CD4-positive, alpha-beta T cell treated with Interleukin-2 at 100 ng/mL for 4 hours (primary cell): ENCODE measurements at regions not wholly inside any gene's neighbourhood (a gene's known extent, or its start where the extent isn't known, plus 50 kb on each side); places are given as distances from the start of the nearest gene placed in this dataset.

Source experiments
- DNase-seq: peaks from one replicate; pipeline ENCODE4 v3.0.0-alpha.2; 2020; ENCODE audit warnings: low spot score

GRCh38 chr6:156725712-156726111 is 51.5 kb upstream of the ARID1B start:
- DNase-seq = no peak

- no peak for DNase-seq
These were observed 56.2 kb upstream of the ARID1B start for GRCh38 chr6:156720691-156721685.

DNA sequence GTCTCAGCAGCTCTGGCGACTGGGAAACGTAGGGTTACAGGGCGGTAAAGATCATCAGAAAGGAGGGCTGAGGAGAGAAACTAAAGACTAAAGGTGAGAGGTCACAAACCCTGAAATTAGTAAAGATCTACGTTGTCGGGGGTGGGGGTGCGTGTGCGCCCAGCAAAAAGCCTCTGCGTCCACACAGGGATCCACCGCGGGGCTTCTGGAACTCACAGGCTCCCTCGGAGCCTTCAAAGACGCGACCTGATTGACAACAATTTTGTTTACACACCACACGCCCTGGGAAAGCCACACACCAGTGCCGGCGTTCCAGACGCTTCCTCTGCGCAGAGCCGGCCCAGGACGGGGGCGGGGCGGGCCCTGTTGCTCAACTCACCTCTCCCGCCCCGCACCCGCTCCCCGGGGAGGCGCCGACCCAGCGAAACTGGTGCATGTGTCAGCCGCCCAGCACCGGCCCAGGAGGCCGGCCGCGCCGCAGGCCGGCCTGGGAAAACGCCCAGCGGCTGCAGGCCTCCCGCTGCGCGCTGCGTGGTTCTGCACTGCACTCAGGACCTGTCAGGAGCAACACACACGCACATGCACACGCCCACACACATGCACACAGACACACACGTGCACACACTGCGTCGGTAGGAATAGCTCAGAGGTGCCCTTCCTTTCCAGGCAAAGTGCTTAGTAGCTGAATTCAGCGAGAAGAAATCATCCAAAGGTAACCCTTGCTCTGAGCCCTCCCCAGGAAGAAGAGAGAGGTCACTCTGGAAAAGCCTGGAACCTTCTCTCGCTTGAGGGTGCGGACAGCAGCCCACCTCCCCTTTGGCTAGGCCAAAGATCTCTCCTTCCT is 57.2 kb upstream of the ARID1B start:
- DNase-seq = peak; percentile 65

DNA sequence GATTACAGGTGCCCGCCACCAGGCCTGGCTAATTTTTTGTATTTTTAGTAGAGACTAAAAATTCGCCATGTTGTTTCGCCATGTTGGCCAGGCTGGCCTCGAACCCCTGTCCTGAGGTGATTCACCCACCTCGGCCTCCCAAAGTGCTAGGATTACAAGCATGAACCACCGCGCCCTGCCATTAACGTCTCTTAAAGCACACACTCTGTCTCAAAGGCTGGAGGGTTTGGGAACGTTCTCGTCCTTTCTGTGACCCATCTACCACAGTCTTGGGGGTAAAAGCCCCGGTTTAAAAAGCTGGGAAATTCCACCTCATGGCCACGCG is 57.8 kb upstream of the ARID1B start:
- no peak for DNase-seq

GRCh38 chr6:156718647-156719394 is 58.4 kb upstream of the ARID1B start:
- DNase-seq = no peak

- DNase-seq = no peak
These were observed 59.6 kb upstream of the ARID1B start for GRCh38 chr6:156717542-156717941.

- DNase-seq = no peak
These were observed 61.3 kb upstream of the ARID1B start for GRCh38 chr6:156715839-156716238.

DNA sequence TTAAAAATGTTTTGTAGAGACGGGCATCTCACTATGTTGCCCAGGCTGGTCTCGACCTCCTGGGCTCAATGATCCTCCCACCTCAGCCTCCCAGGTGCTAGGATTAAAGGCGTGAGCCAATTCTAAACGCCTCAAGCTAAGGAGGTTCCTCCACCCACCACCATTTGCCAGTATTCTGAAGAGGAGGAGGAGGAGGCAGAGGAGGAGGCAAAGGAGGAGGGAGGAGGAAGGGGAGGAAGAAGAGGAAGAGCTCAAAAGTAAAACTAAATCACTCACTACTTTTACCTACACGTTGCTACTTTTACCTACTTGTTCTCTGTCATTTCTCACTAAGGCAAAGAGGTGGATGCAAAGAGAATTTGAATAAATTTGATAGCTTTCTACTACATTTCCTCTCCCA is 63.6 kb upstream of the ARID1B start:
- no peak for DNase-seq

DNA sequence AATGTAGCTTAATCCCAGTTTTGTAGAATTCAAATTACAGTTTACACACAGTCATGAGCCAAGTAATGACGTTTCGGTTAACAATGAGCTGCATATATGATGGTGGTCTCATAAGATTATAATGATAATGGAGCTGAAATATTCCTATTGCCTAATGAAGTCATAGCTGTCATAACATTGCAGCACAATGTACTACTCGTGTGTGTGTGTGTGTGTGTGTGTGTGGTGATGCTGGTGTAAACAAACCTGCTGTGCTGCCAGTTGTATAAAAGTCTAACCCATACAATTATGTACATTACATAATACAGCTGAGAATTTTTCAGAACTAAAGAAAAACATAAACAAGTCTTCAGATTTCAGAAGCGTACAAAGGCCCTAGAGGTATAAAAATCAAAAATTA is 66.7 kb upstream of the ARID1B start:
- no peak for DNase-seq

DNA sequence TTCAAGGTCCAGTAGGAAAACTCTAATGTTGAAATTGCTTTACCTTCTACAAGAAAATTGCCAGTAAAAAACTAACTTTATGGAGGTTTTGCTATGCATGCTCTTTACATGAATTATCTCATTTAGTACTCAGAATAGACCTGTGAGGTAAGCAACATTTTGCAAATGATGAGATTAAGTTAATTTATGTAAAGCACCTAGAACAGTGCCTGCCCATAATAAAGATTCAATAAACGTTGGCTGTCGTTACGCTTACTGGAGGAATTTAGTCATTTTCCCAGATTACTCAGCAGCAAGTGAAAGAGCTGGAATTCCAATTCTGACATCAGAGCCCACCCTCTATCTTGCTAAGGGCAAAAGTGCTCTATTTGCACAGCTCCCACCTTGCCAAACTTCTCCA is 69.4 kb upstream of the ARID1B start:
- DNase-seq = no peak

GRCh38 chr6:156703719-156704118 is 73.5 kb upstream of the ARID1B start:
- DNase-seq = no peak

GRCh38 chr6:156701966-156702365 is 75.2 kb upstream of the ARID1B start:
- DNase-seq = no peak

- DNase-seq = no peak
These were observed 76.6 kb upstream of the ARID1B start for GRCh38 chr6:156700440-156701057.

DNA sequence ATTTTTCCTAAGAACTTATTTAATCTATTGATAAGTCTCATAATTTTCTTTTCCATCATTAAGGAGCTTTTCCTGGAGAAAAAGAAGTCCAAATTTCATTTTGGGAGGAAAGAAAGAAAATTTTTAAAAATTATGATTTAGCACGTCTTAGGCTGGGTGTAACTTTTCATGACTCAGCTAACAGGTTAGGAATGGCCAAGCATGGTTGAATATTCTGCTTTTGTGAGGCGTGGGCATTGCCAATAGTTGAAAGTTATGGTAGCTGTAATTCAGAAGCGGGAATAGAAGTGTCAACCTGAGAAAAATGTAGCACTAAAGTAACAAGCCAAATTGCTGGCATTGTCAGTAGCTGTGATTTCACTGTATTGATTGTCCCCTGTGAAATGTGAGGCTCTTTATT is 77.2 kb upstream of the ARID1B start:
- DNase-seq = no peak

DNA sequence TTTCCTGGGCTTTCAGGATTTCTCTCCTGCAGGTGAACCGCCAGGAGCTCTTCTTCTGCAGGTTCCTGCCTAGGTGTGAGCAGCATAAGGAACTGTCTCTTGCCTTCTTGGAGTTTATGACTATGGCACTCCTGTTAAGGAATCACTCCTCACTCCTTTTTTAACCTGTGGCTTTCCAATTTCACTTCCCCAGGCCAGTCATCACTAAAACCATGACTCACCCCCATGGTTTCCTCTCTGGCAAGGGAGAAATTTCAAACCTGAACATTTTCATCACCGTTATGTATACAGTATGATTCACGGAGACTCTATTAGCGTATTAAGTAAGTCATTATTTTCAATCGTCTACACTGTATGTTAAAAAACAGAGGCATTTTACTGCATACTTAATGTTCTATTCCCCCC is 78.2 kb upstream of the ARID1B start:
- DNase-seq = no peak

- no peak for DNase-seq
These were observed 78.8 kb upstream of the ARID1B start for GRCh38 chr6:156698239-156699016.

DNA sequence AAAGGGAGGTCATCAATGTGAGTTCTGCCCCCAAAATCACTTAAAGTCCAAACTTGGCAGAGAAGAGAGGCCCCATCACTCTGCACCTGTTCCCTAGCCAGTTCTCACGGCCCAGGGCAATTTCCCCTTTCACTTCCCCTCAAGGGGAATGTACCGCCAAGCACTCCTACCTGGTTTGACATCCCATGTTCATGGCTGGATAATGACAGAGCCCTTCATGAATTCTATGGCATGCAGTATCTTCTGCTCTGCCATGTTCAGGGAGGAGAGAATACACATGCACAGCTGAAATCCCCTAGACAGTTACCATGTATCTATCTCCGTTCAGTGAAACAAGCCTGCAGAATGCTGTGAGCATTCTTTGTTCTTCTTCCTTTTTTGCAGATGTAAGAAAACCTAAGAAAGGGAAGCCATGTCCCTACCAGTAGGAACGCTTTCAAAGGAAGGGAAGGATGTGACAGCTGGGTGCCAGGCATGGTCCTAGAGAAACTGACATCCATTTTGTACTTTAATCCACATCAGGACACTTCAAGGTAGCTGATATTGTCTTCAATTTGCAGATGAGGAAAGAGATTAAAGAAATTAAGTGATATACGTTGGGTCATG is 79.8 kb upstream of the ARID1B start:
- no peak for DNase-seq

GRCh38 chr6:156695742-156696141 is 81.4 kb upstream of the ARID1B start:
- DNase-seq = no peak

DNA sequence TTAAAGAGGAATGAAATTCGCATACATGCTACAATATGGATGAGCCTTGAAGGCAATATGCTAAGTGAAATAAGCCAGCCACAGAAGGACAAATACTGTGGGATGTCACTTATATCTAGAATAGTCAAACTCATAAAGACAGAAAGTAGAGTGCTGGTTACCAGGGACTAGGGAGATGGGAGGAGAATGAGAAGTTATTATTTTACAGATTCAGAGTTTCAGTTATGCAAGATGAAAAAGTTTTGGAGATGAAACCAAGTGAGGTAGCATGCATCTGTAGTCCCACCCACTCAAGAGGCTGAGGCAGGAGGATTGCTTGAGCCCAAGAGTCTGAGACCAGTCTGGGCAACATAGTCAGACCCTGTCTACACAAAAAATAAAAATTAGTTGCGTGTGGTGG is 82.5 kb upstream of the ARID1B start:
- no peak for DNase-seq

DNA sequence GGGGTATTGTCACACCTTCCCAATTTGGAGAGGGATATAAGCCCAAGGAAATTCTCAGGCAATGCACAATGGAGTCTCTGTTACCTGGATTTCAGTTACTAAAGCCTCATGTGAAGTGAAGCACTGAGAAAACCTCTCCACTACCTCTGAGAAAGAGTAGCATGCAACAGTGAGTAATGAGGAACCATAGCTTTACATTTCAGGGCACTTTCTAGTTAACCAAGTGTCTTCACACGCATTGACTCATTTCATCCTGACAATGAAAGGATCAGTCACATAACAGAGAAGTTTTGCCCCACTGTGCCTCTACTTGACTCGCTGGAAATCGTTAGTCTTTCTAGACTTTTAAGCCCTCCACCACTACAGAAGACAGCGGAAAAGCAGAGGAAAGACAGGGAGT is 86.2 kb upstream of the ARID1B start:
- no peak for DNase-seq

GRCh38 chr6:156689656-156690055 is 87.5 kb upstream of the ARID1B start:
- DNase-seq = no peak
